A673 (cell line): ENCODE measurements at regions not wholly inside any gene's neighbourhood (a gene's known extent, or its start where the extent isn't known, plus 50 kb on each side); places are given as distances from the start of the nearest gene placed in this dataset.

Experiments used
- BruUV-seq: library from RNA; stranded (reverse); fragments of 400-500 nt; replicated peaks from 2 replicates; lab custom pipeline; 2021; lab: Mats Ljungman, UMichigan
- CTCF ChIA-PET: fragments of 300-600 bp; sonication (Branson Sonifier 250); formaldehyde crosslinking; loops from one replicate; lab custom pipeline; 2022; ENCODE audit warnings: antibody characterized with exemption; lab: Charles Lee
- POLR2A ChIA-PET: fragments of 300-600 bp; sonication (Branson Sonifier 250); formaldehyde crosslinking; loops from one replicate; lab custom pipeline; 2022; ENCODE audit warnings: antibody characterized with exemption; ENCODE audit not compliant: low non-redundant PET; lab: Charles Lee
- DNase-seq: peaks from one replicate; pipeline ENCODE4 v3.0.0-alpha.2; 2015; ENCODE audit warnings: low spot score
- H3K27ac ChIP-seq: fragments of 200-600 bp; sonication (generic); 2 replicates; pipeline ENCODE4 v1.5.1; 2016; ENCODE audit warnings: mixed run types, low read depth, mild to moderate bottlenecking, mixed read lengths, antibody characterized with exemption, low read length; ENCODE audit not compliant: poor library complexity, severe bottlenecking
- H3K27me3 ChIP-seq: fragments of 200-600 bp; sonication (generic); replicated peaks from 2 replicates; pipeline ENCODE4 v1.6.1; 2017; ENCODE audit warnings: mixed run types, low read depth, mild to moderate bottlenecking, mixed read lengths, antibody characterized with exemption, low read length; ENCODE audit not compliant: insufficient read depth, poor library complexity
- H3K36me3 ChIP-seq: fragments of 200-600 bp; sonication (generic); 2 replicates; pipeline ENCODE4 v1.6.1; 2016; ENCODE audit warnings: mixed run types, mild to moderate bottlenecking, mixed read lengths, antibody characterized with exemption, low read length; ENCODE audit not compliant: insufficient read depth, poor library complexity, severe bottlenecking
- H3K4me1 ChIP-seq: fragments of 200-600 bp; sonication (generic); 2 replicates; pipeline ENCODE4 v1.6.1; 2017; ENCODE audit warnings: mixed run types, mild to moderate bottlenecking, mixed read lengths, antibody characterized with exemption, low read length; ENCODE audit not compliant: insufficient read depth, poor library complexity, severe bottlenecking
- H3K4me3 ChIP-seq: fragments of 200-600 bp; sonication (generic); 2 replicates; pipeline ENCODE4 v1.5.1; 2016; ENCODE audit warnings: low read depth, mixed run types, mild to moderate bottlenecking, mixed read lengths, low read length; ENCODE audit not compliant: poor library complexity, severe bottlenecking
- H3K9me3 ChIP-seq: fragments of 200-600 bp; sonication (generic); 2 replicates; pipeline ENCODE4 v1.6.1; 2016; ENCODE audit warnings: mixed run types, low read depth, mild to moderate bottlenecking, mixed read lengths, antibody characterized with exemption, low read length; ENCODE audit not compliant: poor library complexity, severe bottlenecking
- CTCF ChIP-seq: fragments of 300-800, 200-600 bp; sonication (generic); conservative IDR thresholded peaks from 2 replicates; pipeline ENCODE4 v1.5.1; 2017; ENCODE audit warnings: low read depth, mild to moderate bottlenecking, antibody characterized with exemption, low read length, moderate library complexity, mixed read lengths
- EZH2 ChIP-seq: fragments of 200-600 bp; sonication (generic); IDR thresholded peaks from 2 replicates; pipeline ENCODE4 v1.6.1; 2017; ENCODE audit warnings: borderline replicate concordance, low read depth, mild to moderate bottlenecking, mixed read lengths, antibody characterized with exemption, low read length; ENCODE audit not compliant: poor library complexity, severe bottlenecking
- intact Hi-C: fragments of 100-400 bp; cut with micrococcal nuclease; formaldehyde crosslinking; loops from one replicate; pipeline ENCODE4 v1.10.0; 2022; ENCODE audit not compliant: unreplicated experiment

- POLR2A ChIA-PET: no interaction called here
- BruUV-seq: no TSS peak
- Histone ChIP-seq H3K4me3 (no peak overlapping the region), H3K9me3 (no peaks in the 10 kb centered on the region), H3K27me3 (no peaks in the 10 kb centered on the region), H3K27ac (no peak overlapping the region), H3K36me3 (no peaks in the 10 kb centered on the region), H3K4me1 (no peaks in the 10 kb centered on the region)
- no peak for DNase-seq
- CTCF ChIA-PET: no interaction called here
- no peak for TF ChIP-seq EZH2
- no peak for TF ChIP-seq CTCF
- intact Hi-C loops: no loop called here
Measured at GRCh38 chr12:23333938-23334337, 615.5 kb downstream of the SOX5 start.

DNA sequence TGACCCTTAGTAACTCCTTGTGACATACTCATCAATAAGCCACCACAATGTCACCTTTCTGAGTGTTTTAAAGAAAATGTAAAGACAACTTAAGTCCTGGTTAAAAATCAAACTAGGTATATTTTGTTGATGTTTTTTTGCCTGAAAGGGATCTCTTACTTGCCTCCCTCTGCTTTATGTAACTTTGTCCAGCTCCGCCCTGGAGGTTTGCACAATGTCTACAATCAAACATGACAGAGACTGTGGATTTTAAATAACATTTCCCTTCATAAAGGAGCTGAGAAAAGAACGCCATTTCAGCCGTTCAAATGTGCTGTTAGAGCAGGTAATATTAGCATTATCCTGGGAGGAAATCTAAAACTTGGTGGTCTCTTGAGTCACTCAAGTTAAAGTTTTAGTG lies 613.9 kb downstream of the SOX5 start:
- no peaks in the 10 kb centered on the region for H3K36me3 ChIP-seq
- no TSS peak for BruUV-seq
- no peaks in the 10 kb centered on the region for H3K27me3 ChIP-seq
- TF ChIP-seq EZH2 (no peak), CTCF (no peak)
- no peaks in the 10 kb centered on the region for H3K4me1 ChIP-seq
- POLR2A ChIA-PET: no interaction called here
- H3K9me3 ChIP-seq: no peaks in the 10 kb centered on the region
- CTCF ChIA-PET: no interaction called here
- DNase-seq: no peak
- intact Hi-C loops: no loop called here
- H3K27ac ChIP-seq: no peak overlapping the region
- H3K4me3 ChIP-seq: no peak overlapping the region

GRCh38 chr12:23337213-23337612 lies 612.3 kb downstream of the SOX5 start:
- POLR2A ChIA-PET: no interaction called here
- intact Hi-C loops: no loop called here
- Histone ChIP-seq H3K4me1 (no peaks in the 10 kb centered on the region), H3K9me3 (no peaks in the 10 kb centered on the region), H3K27ac (no peak overlapping the region), H3K4me3 (no peak overlapping the region), H3K36me3 (no peaks in the 10 kb centered on the region), H3K27me3 (no peaks in the 10 kb centered on the region)
- TF ChIP-seq CTCF (peak; percentile 28; the same call in 1 of the 2 replicates), EZH2 (no peak)
- BruUV-seq: no TSS peak
- no peak for DNase-seq
- CTCF ChIA-PET: no interaction called here
